ENCODE measurements at regions not wholly inside any gene's neighbourhood (a gene's known extent, or its start where the extent isn't known, plus 50 kb on each side); places are given as distances from the start of the nearest gene placed in this dataset.
"Not testable (repeated sequence)": the region's sequence is repeated elsewhere in the genome, so short reads cannot be mapped to it uniquely, and the experiment has no call there.

- intact Hi-C loops (cut with DNase I) = no loop called here
- no peak for DNase-seq (ENCODE audit: low spot score)
Observed at GRCh38 chr12:74144396-74144795, 393.2 kb upstream of the ATXN7L3B start.

GRCh38 chr12:74145328-74145727 is 392.3 kb upstream of the ATXN7L3B start:
- intact Hi-C loops (cut with DNase I) = no loop called here
- DNase-seq (ENCODE audit: low spot score) = no peak

- intact Hi-C loops (cut with DNase I) = no loop called here
- no peak for DNase-seq (ENCODE audit: low spot score)
Observed at GRCh38 chr12:74148849-74149248, 388.8 kb upstream of the ATXN7L3B start.

- no peak for DNase-seq (ENCODE audit: low spot score)
- intact Hi-C loops (cut with DNase I) = no loop called here
Observed at GRCh38 chr12:74152370-74152769, 385.3 kb upstream of the ATXN7L3B start.

GRCh38 chr12:74166096-74166495 is 371.5 kb upstream of the ATXN7L3B start:
- DNase-seq (ENCODE audit: low spot score) = no peak
- intact Hi-C loops (cut with DNase I) = no loop called here

GRCh38 chr12:74169607-74170006 is 368.0 kb upstream of the ATXN7L3B start:
- intact Hi-C loops (cut with DNase I) = no loop called here
- DNase-seq (ENCODE audit: low spot score) = no peak

- intact Hi-C loops (cut with DNase I) = no loop called here
- no peak for DNase-seq (ENCODE audit: low spot score)
Observed at GRCh38 chr12:74170645-74171477, 366.8 kb upstream of the ATXN7L3B start.

- intact Hi-C loops (cut with DNase I) = no loop called here
- DNase-seq (ENCODE audit: low spot score) = peak; percentile 72
Observed at GRCh38 chr12:74171478-74171909, 366.1 kb upstream of the ATXN7L3B start.

GRCh38 chr12:74174961-74175360 is 362.7 kb upstream of the ATXN7L3B start:
- intact Hi-C loops (cut with DNase I); DNase-seq (ENCODE audit: low spot score): not testable (repeated sequence)

- intact Hi-C loops (cut with DNase I) = no loop called here
- no peak for DNase-seq (ENCODE audit: low spot score)
Observed at GRCh38 chr12:74185360-74185759, 352.3 kb upstream of the ATXN7L3B start.

GRCh38 chr12:74193191-74193590 is 344.4 kb upstream of the ATXN7L3B start:
- DNase-seq (ENCODE audit: low spot score) = no peak
- intact Hi-C loops (cut with DNase I) = no loop called here

GRCh38 chr12:74204236-74204635 is 333.4 kb upstream of the ATXN7L3B start:
- DNase-seq (ENCODE audit: low spot score) = no peak
- intact Hi-C loops (cut with DNase I) = no loop called here

- intact Hi-C loops (cut with DNase I) = no loop called here
- DNase-seq (ENCODE audit: low spot score) = no peak
Observed at GRCh38 chr12:74227846-74228545, 309.6 kb upstream of the ATXN7L3B start.

GRCh38 chr12:74229671-74230070 is 308.0 kb upstream of the ATXN7L3B start:
- intact Hi-C loops (cut with DNase I) = no loop called here

GRCh38 chr12:74235342-74235741 is 302.3 kb upstream of the ATXN7L3B start:
- intact Hi-C loops (cut with DNase I) = no loop called here

More at GRCh38 chr12:74229671-74230070, 308.0 kb upstream of the ATXN7L3B start:
- no peak for DNase-seq (ENCODE audit: low spot score)

GRCh38 chr12:74241341-74241740 is 296.3 kb upstream of the ATXN7L3B start:
- no peak for DNase-seq (ENCODE audit: low spot score)
- intact Hi-C loops (cut with DNase I) = no loop called here

More at GRCh38 chr12:74235342-74235741, 302.3 kb upstream of the ATXN7L3B start:
- DNase-seq (ENCODE audit: low spot score) = no peak

- no peak for DNase-seq (ENCODE audit: low spot score)
- intact Hi-C loops (cut with DNase I) = no loop called here
Observed at GRCh38 chr12:74242088-74242487, 295.5 kb upstream of the ATXN7L3B start.

GRCh38 chr12:74245458-74245857 is 292.2 kb upstream of the ATXN7L3B start:
- intact Hi-C loops (cut with DNase I) = no loop called here

GRCh38 chr12:74250891-74251290 is 286.7 kb upstream of the ATXN7L3B start:
- DNase-seq (ENCODE audit: low spot score) = no peak
- intact Hi-C loops (cut with DNase I) = no loop called here

More at GRCh38 chr12:74245458-74245857, 292.2 kb upstream of the ATXN7L3B start:
- DNase-seq (ENCODE audit: low spot score) = no peak

- intact Hi-C loops (cut with DNase I); DNase-seq (ENCODE audit: low spot score): not testable (repeated sequence)
Observed at GRCh38 chr12:74253826-74254225, 283.8 kb upstream of the ATXN7L3B start.

GRCh38 chr12:74254784-74255183 is 282.9 kb upstream of the ATXN7L3B start:
- no peak for DNase-seq (ENCODE audit: low spot score)
- intact Hi-C loops (cut with DNase I) = no loop called here

Data from posterior vena cava (tissue), 2 donors.